B cell (primary cell): ENCODE measurements at regions not wholly inside any gene's neighbourhood (a gene's known extent, or its start where the extent isn't known, plus 50 kb on each side); places are given as distances from the start of the nearest gene placed in this dataset.

ENCODE experiments used
- ATAC-seq: fragments of 200-7000 bp; cut with Tn5 transposase; one replicate; pipeline ENCODE4 v1.10.0; 2021; ENCODE audit warnings: low read depth, mild to moderate bottlenecking, moderate number of reproducible peaks, moderate library complexity
- CTCF ChIA-PET: fragments of 350-600 bp; sonication (Branson Sonifier 250); formaldehyde crosslinking; loops from one replicate; lab custom pipeline; 2021; ENCODE audit warnings: antibody characterized with exemption, inconsistent platforms; lab: Charles Lee
- POLR2A ChIA-PET: fragments of 350-600 bp; sonication (Branson Sonifier 250); formaldehyde crosslinking; loops from one replicate; lab custom pipeline; 2021; ENCODE audit warnings: antibody characterized with exemption; lab: Charles Lee
- DNase-seq: peaks from one replicate; pipeline ENCODE4 v3.0.0; 2013
- H2AFZ ChIP-seq: 2 replicates; pipeline ENCODE4 v1.6.1; 2012; ENCODE audit warnings: mild to moderate bottlenecking, low read depth, low read length; ENCODE audit not compliant: insufficient read depth, poor library complexity, severe bottlenecking
- H3K27ac ChIP-seq, 2 donors: 1 replicate in 1 of 2; 2 replicates in 1 of 2; pipeline ENCODE4 v1.5.1; 2012 to 2013; ENCODE audit warnings: low read length in 2 of 2, mild to moderate bottlenecking in 2 of 2, moderate library complexity in 1 of 2
- H3K27me3 ChIP-seq, 4 experiments: fragments of 200-600 bp in 1 of 4; sonication (generic) in 1 of 4; replicated peaks in 1 of 4; 1 replicate in 2 of 4; 2 replicates in 2 of 4; pipeline versions ENCODE4 v1.6.1 to v1.7.0; 2013 to 2016; ENCODE audit warnings: low read length in 3 of 4, mild to moderate bottlenecking in 2 of 4, mixed read lengths in 1 of 4, moderate library complexity in 1 of 4; ENCODE audit not compliant: insufficient read depth in 4 of 4, control insufficient read depth in 3 of 4; ENCODE audit errors: control extremely low read depth in 1 of 4
- H3K36me3 ChIP-seq, 2 experiments: replicated peaks in 1 of 2; 1 replicate in 1 of 2; 2 replicates in 1 of 2; pipeline versions ENCODE4 v1.6.1 to v1.7.1; 2013; ENCODE audit warnings: low read length in 1 of 2; ENCODE audit not compliant: insufficient read depth in 2 of 2, control insufficient read depth in 1 of 2; ENCODE audit errors: control extremely low read depth in 1 of 2, extremely low read depth in 1 of 2
- H3K4me1 ChIP-seq, 2 donors: fragments of 200-600 bp in 1 of 2; sonication (generic) in 1 of 2; 1 replicate in 1 of 2; 2 replicates in 1 of 2; pipeline versions ENCODE4 v1.5.1 to v1.6.1; 2013 to 2017; ENCODE audit warnings: low read length in 2 of 2; ENCODE audit not compliant: control insufficient read depth in 2 of 2, insufficient read depth in 2 of 2
- H3K4me2 ChIP-seq: replicated peaks from 2 replicates; pipeline ENCODE3; 2012; ENCODE audit warnings: mild to moderate bottlenecking, low read depth, low read length; ENCODE audit not compliant: poor library complexity, severe bottlenecking
- H3K4me3 ChIP-seq, 5 experiments: fragments of 200-600 bp in 1 of 5; sonication (generic) in 1 of 5; 1 replicate in 3 of 5; 2 replicates in 2 of 5; pipeline versions ENCODE4 v1.5.1 to v1.7.0; 2011 to 2016; ENCODE audit warnings: low read length in 4 of 5, mild to moderate bottlenecking in 4 of 5, low read depth in 2 of 5, control low read depth in 1 of 5, moderate library complexity in 1 of 5; ENCODE audit not compliant: insufficient read depth in 1 of 5; ENCODE audit errors: control extremely low read depth in 1 of 5, extremely low read depth in 1 of 5
- H3K79me2 ChIP-seq: fragments of 200-600 bp; sonication (generic); one replicate; pipeline ENCODE4 v1.6.0; 2016; ENCODE audit warnings: low read length; ENCODE audit not compliant: control insufficient read depth, insufficient read depth
- H3K9ac ChIP-seq: fragments of 200-600 bp; sonication (generic); 2 replicates; pipeline ENCODE4 v1.6.1; 2017; ENCODE audit warnings: mild to moderate bottlenecking, low read length, moderate library complexity
- H3K9me3 ChIP-seq, 3 donors: one replicate each; pipeline versions ENCODE4 v1.6.1 to v1.7.1; 2013; ENCODE audit warnings: low read length in 2 of 3; ENCODE audit not compliant: control insufficient read depth in 2 of 3, insufficient read depth in 1 of 3; ENCODE audit errors: control extremely low read depth in 1 of 3
- H4K20me1 ChIP-seq: 2 replicates; pipeline ENCODE4 v1.6.0; 2012; ENCODE audit warnings: mild to moderate bottlenecking, low read length; ENCODE audit not compliant: insufficient read depth, control insufficient read depth, poor library complexity, severe bottlenecking
- H3K27ac Mint-ChIP-seq: one replicate; pipeline ENCODE4 v1.8.0; 2021; ENCODE audit warnings: mixed read lengths
- H3K27me3 Mint-ChIP-seq: one replicate; pipeline ENCODE4 v1.8.0; 2021; ENCODE audit warnings: mixed read lengths
- H3K4me1 Mint-ChIP-seq: one replicate; pipeline ENCODE4 v1.8.0; 2021; ENCODE audit warnings: mixed read lengths
- H3K4me3 Mint-ChIP-seq: one replicate; pipeline ENCODE4 v1.8.0; 2021; ENCODE audit warnings: mixed read lengths
- H3K9me3 Mint-ChIP-seq: one replicate; pipeline ENCODE4 v1.8.0; 2022; ENCODE audit warnings: mixed read lengths; ENCODE audit not compliant: insufficient read depth
- EZH2 ChIP-seq: IDR thresholded peaks from 2 replicates; pipeline ENCODE4 v1.6.1; 2012; ENCODE audit warnings: borderline replicate concordance, low read depth, mild to moderate bottlenecking, moderate library complexity, low read length; ENCODE audit not compliant: insufficient read depth, poor library complexity, severe bottlenecking
- WGBS: methylation state at CpG from one replicate; pipeline ENCODE4 v1.1.5; 2013; ENCODE audit warnings: missing lambda C conversion rate; ENCODE audit not compliant: insufficient coverage; 5-methylcytosine and 5-hydroxymethylcytosine counted together
- intact Hi-C: fragments of 100-400 bp; cut with micrococcal nuclease; formaldehyde crosslinking; loops from one replicate; pipeline ENCODE4 v1.10.0; 2022
- TF ChIP-seq, protein P1 (sequence below): fragments of 200-600 bp; IDR thresholded peaks from one replicate; pipeline ENCODE4 v1.8.0; 2022; ENCODE audit warnings: antibody characterized with exemption, mild to moderate bottlenecking

DNA sequence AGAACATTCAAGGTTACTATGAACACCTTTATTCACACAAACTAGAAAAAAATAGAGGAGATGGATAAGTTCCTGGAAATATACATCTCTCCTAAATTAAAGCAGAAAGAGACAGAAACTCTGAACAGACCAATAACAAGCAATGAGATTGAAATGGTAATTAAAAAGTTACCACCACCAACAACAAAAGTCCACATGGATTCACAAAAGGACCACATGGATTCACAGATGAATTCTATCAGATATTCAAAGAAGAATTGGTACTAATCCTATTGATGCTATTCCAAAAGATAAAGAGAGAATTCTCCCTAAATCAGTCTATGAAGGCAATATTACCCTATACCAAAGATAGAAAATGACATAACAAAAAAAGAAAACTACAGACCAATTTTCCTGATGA, 518.9 kb downstream of the PRDM9 start:
- Histone ChIP-seq H2AFZ (no peak overlapping the region), H3K27me3 (no peaks in the 10 kb centered on the region), H3K27ac (no peak overlapping the region), H3K4me2 (no peak overlapping the region), H3K36me3 (no peaks in the 10 kb centered on the region), H3K9me3 (peaks cover 0 to 10% (median 2%) of the 10 kb centered on the region in 3 donors), H3K79me2 (no peaks in the 10 kb centered on the region), H3K4me1 (no peaks in the 10 kb centered on the region), H3K9ac (no peak overlapping the region), H3K4me3 (no peak overlapping the region), H4K20me1 (no peaks in the 10 kb centered on the region)
- Mint-ChIP-seq H3K9me3 (peaks cover 17% of the 10 kb centered on the region), H3K4me3 (no peak overlapping the region), H3K4me1 (no peaks in the 10 kb centered on the region), H3K27ac (no peak overlapping the region), H3K27me3 (no peaks in the 10 kb centered on the region)
- no peak for ATAC-seq
- intact Hi-C loops = no loop called here
- TF ChIP-seq EZH2 = no peak
- TF ChIP-seq, protein P1, sequence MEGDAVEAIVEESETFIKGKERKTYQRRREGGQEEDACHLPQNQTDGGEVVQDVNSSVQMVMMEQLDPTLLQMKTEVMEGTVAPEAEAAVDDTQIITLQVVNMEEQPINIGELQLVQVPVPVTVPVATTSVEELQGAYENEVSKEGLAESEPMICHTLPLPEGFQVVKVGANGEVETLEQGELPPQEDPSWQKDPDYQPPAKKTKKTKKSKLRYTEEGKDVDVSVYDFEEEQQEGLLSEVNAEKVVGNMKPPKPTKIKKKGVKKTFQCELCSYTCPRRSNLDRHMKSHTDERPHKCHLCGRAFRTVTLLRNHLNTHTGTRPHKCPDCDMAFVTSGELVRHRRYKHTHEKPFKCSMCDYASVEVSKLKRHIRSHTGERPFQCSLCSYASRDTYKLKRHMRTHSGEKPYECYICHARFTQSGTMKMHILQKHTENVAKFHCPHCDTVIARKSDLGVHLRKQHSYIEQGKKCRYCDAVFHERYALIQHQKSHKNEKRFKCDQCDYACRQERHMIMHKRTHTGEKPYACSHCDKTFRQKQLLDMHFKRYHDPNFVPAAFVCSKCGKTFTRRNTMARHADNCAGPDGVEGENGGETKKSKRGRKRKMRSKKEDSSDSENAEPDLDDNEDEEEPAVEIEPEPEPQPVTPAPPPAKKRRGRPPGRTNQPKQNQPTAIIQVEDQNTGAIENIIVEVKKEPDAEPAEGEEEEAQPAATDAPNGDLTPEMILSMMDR = no peak
- POLR2A ChIA-PET = no interaction called here
- DNase-seq = no peak
- CTCF ChIA-PET = no interaction called here

DNA sequence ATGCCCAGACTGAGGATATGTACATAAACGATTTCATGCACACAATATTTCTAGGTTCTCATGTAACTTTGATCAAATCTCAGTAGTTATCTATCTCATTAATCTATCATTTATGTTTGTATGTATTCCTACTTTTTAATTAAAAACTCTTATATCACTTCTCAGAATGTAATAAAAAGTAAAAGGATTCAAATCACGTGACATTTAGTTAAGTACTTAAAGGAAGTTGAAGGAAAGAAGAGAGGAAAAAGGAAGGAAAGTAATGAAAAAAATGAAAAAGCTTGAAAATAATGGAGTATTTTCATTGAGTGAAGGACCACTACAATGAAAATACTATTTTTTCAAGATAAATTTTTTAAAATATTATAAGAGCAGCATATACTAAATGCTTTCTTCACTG, 535.3 kb downstream of the PRDM9 start:
- ATAC-seq = no peak
- WGBS = no CpG with 5 or more reads among the region's 2 CpGs
- Mint-ChIP-seq H3K27me3 (no peaks in the 10 kb centered on the region), H3K9me3 (no peaks in the 10 kb centered on the region), H3K27ac (no peak overlapping the region), H3K4me1 (no peaks in the 10 kb centered on the region), H3K4me3 (no peak overlapping the region)
- Histone ChIP-seq H3K4me1 (no peaks in the 10 kb centered on the region), H4K20me1 (no peaks in the 10 kb centered on the region), H3K9ac (no peak overlapping the region), H3K4me3 (no peak overlapping the region), H2AFZ (no peak overlapping the region), H3K36me3 (no peaks in the 10 kb centered on the region), H3K27me3 (no peaks in the 10 kb centered on the region), H3K4me2 (no peak overlapping the region), H3K27ac (no peak overlapping the region), H3K79me2 (no peaks in the 10 kb centered on the region), H3K9me3 (no peaks in the 10 kb centered on the region)
- TF ChIP-seq EZH2 = no peak
- TF ChIP-seq, protein P1 = no peak
- DNase-seq = no peak
- intact Hi-C loops = no loop called here
- ChIA-PET CTCF (no interaction called here), POLR2A (no interaction called here)
